Peyer's patch (tissue), 4 donors: ENCODE measurements at regions not wholly inside any gene's neighbourhood (a gene's known extent, or its start where the extent isn't known, plus 50 kb on each side); places are given as distances from the start of the nearest gene placed in this dataset.

Experiments used
- CTCF ChIP-seq, 6 experiments: fragments of 450-650 bp in 4 of 6; fragments of 200-600 bp in 2 of 6; sonication (generic) in 1 of 6; IDR thresholded peaks; one replicate each; pipeline ENCODE4 v1.5.1; 2017 to 2019; ENCODE audit warnings: antibody characterized with exemption in 6 of 6, mild to moderate bottlenecking in 3 of 6, moderate library complexity in 1 of 6
- POLR2A ChIP-seq, 2 donors: fragments of 450-650 bp; IDR thresholded peaks; one replicate each; pipeline ENCODE4 v1.5.1; 2017; ENCODE audit warnings: antibody characterized with exemption in 2 of 2, mild to moderate bottlenecking in 2 of 2, moderate library complexity in 2 of 2

GRCh38 chr18:29078273-29078672, 901.3 kb upstream of the CDH2 start:
- no peak for TF ChIP-seq CTCF (IDR thresholded peaks at IDR 0.05)
- no peak for TF ChIP-seq POLR2A (IDR thresholded peaks at IDR 0.05)
